Neural progenitor cell (in vitro differentiated cells): ENCODE measurements at regions not wholly inside any gene's neighbourhood (a gene's known extent, or its start where the extent isn't known, plus 50 kb on each side); places are given as distances from the start of the nearest gene placed in this dataset.

Experiments
- DNase-seq: peaks from one replicate; pipeline ENCODE4 v3.0.0-alpha.2; 2016; ENCODE audit warnings: low spot score
- H2AFZ ChIP-seq: fragments of 200-600 bp; sonication (generic); replicated peaks from 2 replicates; pipeline ENCODE4 v1.6.1; 2016; ENCODE audit warnings: antibody characterized with exemption
- H3F3A ChIP-seq: fragments of 200-600 bp; sonication (generic); 2 replicates; pipeline ENCODE4 v1.6.1; 2016; ENCODE audit warnings: antibody characterized with exemption, low read depth
- H3K27ac ChIP-seq: fragments of 200-600 bp; sonication (generic); 2 replicates; pipeline ENCODE4 v1.5.1; 2016; ENCODE audit warnings: mild to moderate bottlenecking
- H3K27me3 ChIP-seq: fragments of 200-600 bp; sonication (generic); 2 replicates; pipeline ENCODE4 v1.6.1; 2016; ENCODE audit warnings: mild to moderate bottlenecking, moderate library complexity
- H3K36me3 ChIP-seq: fragments of 200-600 bp; sonication (generic); 2 replicates; pipeline ENCODE4 v1.5.1; 2016
- H3K4me1 ChIP-seq: fragments of 200-600 bp; sonication (generic); 2 replicates; pipeline ENCODE4 v1.6.1; 2016; ENCODE audit warnings: mixed run types
- H3K4me2 ChIP-seq: fragments of 200-600 bp; sonication (generic); 2 replicates; pipeline ENCODE4 v1.6.1; 2016
- H3K4me3 ChIP-seq: fragments of 200-600 bp; sonication (generic); 2 replicates; pipeline ENCODE4 v1.5.1; 2016
- H3K79me2 ChIP-seq: fragments of 200-600 bp; sonication (generic); 2 replicates; pipeline ENCODE4 v1.6.1; 2016; ENCODE audit warnings: low read depth
- H3K9ac ChIP-seq: fragments of 200-600 bp; sonication (generic); 2 replicates; pipeline ENCODE4 v1.6.1; 2016
- H3K9me3 ChIP-seq: fragments of 200-600 bp; sonication (generic); 2 replicates; pipeline ENCODE4 v1.5.1; 2016; ENCODE audit warnings: low read depth
- H4K20me1 ChIP-seq: fragments of 200-600 bp; sonication (generic); 2 replicates; pipeline ENCODE4 v1.6.1; 2016; ENCODE audit warnings: low read depth
- H3K27ac Mint-ChIP-seq: 3 replicates; pipeline ENCODE4 v1.8.0; 2021; ENCODE audit warnings: mixed read lengths
- H3K27me3 Mint-ChIP-seq: 2 replicates; pipeline ENCODE4 v1.8.0; 2022; ENCODE audit warnings: low read depth, mild to moderate bottlenecking, inconsistent platforms, moderate library complexity, mixed read lengths; ENCODE audit not compliant: insufficient read depth
- H3K36me3 Mint-ChIP-seq: 3 replicates; pipeline ENCODE4 v1.8.0; 2021; ENCODE audit warnings: mixed read lengths
- H3K4me1 Mint-ChIP-seq: 3 replicates; pipeline ENCODE4 v1.8.0; 2021; ENCODE audit warnings: mixed read lengths
- H3K4me3 Mint-ChIP-seq: 3 replicates; pipeline ENCODE4 v1.8.0; 2021; ENCODE audit warnings: mild to moderate bottlenecking, moderate library complexity, mixed read lengths
- H3K9me3 Mint-ChIP-seq: 3 replicates; pipeline ENCODE4 v1.8.0; 2020; ENCODE audit warnings: mixed read lengths
- EZH2 ChIP-seq: fragments of 200-600 bp; sonication (generic); IDR thresholded peaks from 2 replicates; pipeline ENCODE4 v1.6.1; 2017; ENCODE audit warnings: antibody characterized with exemption, mild to moderate bottlenecking, moderate library complexity
- EZH2phosphoT487 ChIP-seq: fragments of 200-600 bp; sonication (generic); IDR thresholded peaks from 2 replicates; pipeline ENCODE4 v1.6.1; 2017; ENCODE audit warnings: antibody characterized with exemption
- TF ChIP-seq, protein P1 (sequence below): fragments of 200-600 bp; sonication (generic); IDR thresholded peaks from 2 replicates; pipeline ENCODE4 v1.5.1; 2017; ENCODE audit warnings: antibody characterized with exemption, mild to moderate bottlenecking

DNA sequence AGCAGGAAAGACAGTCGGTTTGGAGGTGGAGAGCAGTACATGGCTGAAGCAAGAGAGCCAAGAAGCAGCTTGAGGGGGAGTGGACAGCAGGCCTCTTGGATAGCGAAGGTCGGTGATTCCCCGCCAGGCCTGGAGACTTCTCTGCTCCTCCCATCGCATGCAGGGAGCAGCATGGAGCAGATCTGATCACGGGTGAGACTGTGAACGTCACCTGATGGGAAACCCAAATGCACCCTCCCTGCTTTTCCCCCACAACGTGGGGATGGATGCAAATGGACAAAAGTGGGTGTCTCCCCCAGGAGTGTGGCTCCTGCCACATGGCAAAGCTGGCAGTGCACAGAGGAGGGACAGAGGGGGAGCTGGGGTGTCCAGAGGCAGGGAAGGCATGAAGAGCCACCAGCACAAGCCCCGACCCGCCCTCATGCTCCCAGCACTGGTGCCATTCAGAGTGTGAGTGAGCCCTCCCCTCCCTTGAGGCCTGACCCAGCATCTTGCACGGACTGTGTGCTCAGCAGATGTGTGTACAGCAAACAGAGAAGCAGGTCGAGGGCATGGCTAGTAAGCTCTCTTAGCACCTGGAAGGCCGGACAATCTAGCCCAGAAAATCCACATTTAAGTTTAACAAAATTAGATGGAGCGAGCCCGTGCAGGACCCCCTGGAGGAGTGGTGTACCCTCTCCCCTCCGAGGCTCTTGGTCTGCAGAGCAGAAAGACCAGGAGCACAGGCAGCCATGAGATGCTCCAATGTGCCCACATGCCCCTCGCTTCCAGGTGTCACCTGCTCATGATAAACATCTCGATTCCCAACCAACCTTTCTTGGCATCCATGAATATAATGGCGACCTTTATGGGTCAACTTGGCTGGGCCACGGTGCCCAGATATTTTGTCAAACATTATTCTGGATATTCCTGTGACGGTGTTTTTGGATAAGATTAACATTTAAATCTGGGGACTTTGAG, 661.7 kb downstream of the TBC1D22A start:
- Histone ChIP-seq H3K9me3 (peaks cover 26% of the 10 kb centered on the region), H3K9ac (no peak overlapping the region), H3K4me3 (no peak overlapping the region), H2AFZ (no peak overlapping the region), H3K27ac (no peak overlapping the region), H3K27me3 (no peaks in the 10 kb centered on the region), H3K4me1 (no peaks in the 10 kb centered on the region), H3K79me2 (no peaks in the 10 kb centered on the region), H4K20me1 (no peaks in the 10 kb centered on the region), H3F3A (no peaks in the 10 kb centered on the region), H3K36me3 (no peaks in the 10 kb centered on the region), H3K4me2 (no peak overlapping the region)
- no peak for DNase-seq
- H3K36me3 Mint-ChIP-seq = no peaks in the 10 kb centered on the region
- H3K4me1 Mint-ChIP-seq = no peaks in the 10 kb centered on the region
- no peak overlapping the region for H3K4me3 Mint-ChIP-seq
- peaks cover 17% of the 10 kb centered on the region for H3K9me3 Mint-ChIP-seq
- peaks cover 9% of the 10 kb centered on the region for H3K27me3 Mint-ChIP-seq
- TF ChIP-seq EZH2phosphoT487 (no peak), EZH2 (no peak)
- TF ChIP-seq, protein P1, sequence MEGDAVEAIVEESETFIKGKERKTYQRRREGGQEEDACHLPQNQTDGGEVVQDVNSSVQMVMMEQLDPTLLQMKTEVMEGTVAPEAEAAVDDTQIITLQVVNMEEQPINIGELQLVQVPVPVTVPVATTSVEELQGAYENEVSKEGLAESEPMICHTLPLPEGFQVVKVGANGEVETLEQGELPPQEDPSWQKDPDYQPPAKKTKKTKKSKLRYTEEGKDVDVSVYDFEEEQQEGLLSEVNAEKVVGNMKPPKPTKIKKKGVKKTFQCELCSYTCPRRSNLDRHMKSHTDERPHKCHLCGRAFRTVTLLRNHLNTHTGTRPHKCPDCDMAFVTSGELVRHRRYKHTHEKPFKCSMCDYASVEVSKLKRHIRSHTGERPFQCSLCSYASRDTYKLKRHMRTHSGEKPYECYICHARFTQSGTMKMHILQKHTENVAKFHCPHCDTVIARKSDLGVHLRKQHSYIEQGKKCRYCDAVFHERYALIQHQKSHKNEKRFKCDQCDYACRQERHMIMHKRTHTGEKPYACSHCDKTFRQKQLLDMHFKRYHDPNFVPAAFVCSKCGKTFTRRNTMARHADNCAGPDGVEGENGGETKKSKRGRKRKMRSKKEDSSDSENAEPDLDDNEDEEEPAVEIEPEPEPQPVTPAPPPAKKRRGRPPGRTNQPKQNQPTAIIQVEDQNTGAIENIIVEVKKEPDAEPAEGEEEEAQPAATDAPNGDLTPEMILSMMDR = no peak
- H3K27ac Mint-ChIP-seq = no peak overlapping the region

GRCh38 chr22:47423266-47423665, 660.8 kb downstream of the TBC1D22A start:
- H3K27ac Mint-ChIP-seq = no peak overlapping the region
- H3K27me3 Mint-ChIP-seq = peaks cover 11% of the 10 kb centered on the region
- no peaks in the 10 kb centered on the region for H3K79me2 ChIP-seq
- no peaks in the 10 kb centered on the region for H3K36me3 ChIP-seq
- no peaks in the 10 kb centered on the region for H3K4me1 ChIP-seq
- H3K4me3 Mint-ChIP-seq = no peak overlapping the region
- H3K9me3 Mint-ChIP-seq = peaks cover 18% of the 10 kb centered on the region
- H3K9me3 ChIP-seq = peaks cover 27% of the 10 kb centered on the region
- no peak overlapping the region for H3K4me3 ChIP-seq
- H3K36me3 Mint-ChIP-seq = no peaks in the 10 kb centered on the region
- H3K27me3 ChIP-seq = no peaks in the 10 kb centered on the region
- H4K20me1 ChIP-seq = no peaks in the 10 kb centered on the region
- no peak overlapping the region for H2AFZ ChIP-seq
- DNase-seq = no peak
- H3F3A ChIP-seq = no peaks in the 10 kb centered on the region
- no peak overlapping the region for H3K4me2 ChIP-seq
- no peak for TF ChIP-seq EZH2
- TF ChIP-seq, protein P1 = no peak
- TF ChIP-seq EZH2phosphoT487 = no peak
- H3K4me1 Mint-ChIP-seq = no peaks in the 10 kb centered on the region
- H3K9ac ChIP-seq = no peak overlapping the region
- H3K27ac ChIP-seq = no peak overlapping the region

GRCh38 chr22:47422736-47423135, 660.3 kb downstream of the TBC1D22A start:
- no peaks in the 10 kb centered on the region for H4K20me1 ChIP-seq
- H3K4me3 Mint-ChIP-seq = no peak overlapping the region
- H3F3A ChIP-seq = no peaks in the 10 kb centered on the region
- no peak overlapping the region for H3K4me2 ChIP-seq
- TF ChIP-seq, protein P1 = no peak
- TF ChIP-seq EZH2 = no peak
- TF ChIP-seq EZH2phosphoT487 = no peak
- H3K4me3 ChIP-seq = no peak overlapping the region
- no peaks in the 10 kb centered on the region for H3K27me3 ChIP-seq
- H3K9me3 ChIP-seq = peaks cover 27% of the 10 kb centered on the region
- no peaks in the 10 kb centered on the region for H3K36me3 Mint-ChIP-seq
- H3K4me1 ChIP-seq = no peaks in the 10 kb centered on the region
- H3K9ac ChIP-seq = no peak overlapping the region
- H3K4me1 Mint-ChIP-seq = no peaks in the 10 kb centered on the region
- no peak overlapping the region for H2AFZ ChIP-seq
- no peaks in the 10 kb centered on the region for H3K79me2 ChIP-seq
- no peak overlapping the region for H3K27ac ChIP-seq
- peaks cover 11% of the 10 kb centered on the region for H3K27me3 Mint-ChIP-seq
- H3K36me3 ChIP-seq = no peaks in the 10 kb centered on the region
- H3K27ac Mint-ChIP-seq = no peak overlapping the region
- DNase-seq = no peak
- peaks cover 21% of the 10 kb centered on the region for H3K9me3 Mint-ChIP-seq
